ENCODE measurements at regions not wholly inside any gene's neighbourhood (a gene's known extent, or its start where the extent isn't known, plus 50 kb on each side); places are given as distances from the start of the nearest gene placed in this dataset.

DNA sequence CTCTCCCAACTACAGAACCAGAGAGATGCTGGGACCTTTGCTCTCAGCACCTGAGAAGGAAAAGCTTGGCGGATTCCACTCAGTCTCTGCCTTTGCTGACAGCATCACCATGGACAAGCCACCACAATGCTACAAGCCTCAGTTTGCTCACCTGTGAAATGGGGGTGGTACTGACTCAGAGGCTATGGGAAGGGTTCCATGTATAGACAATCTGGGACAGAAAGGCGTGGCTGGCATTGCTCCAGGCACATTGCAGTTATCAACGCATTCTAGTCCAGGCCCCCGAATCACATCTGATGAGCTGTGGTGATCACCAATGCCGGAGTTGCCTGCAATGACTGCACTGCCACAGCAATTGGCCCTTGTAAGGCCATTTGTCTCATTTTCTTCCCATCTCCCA, 72.6 kb downstream of the ISX start:
- no peak overlapping the region for H3K4me3 ChIP-seq
- H3K9me3 ChIP-seq = no peaks in the 10 kb centered on the region
- H3K4me1 ChIP-seq (ENCODE audit: low read depth) = peaks cover 16% of the 10 kb centered on the region
- peak in 2 of 3 donors; percentile 54 to 60 for DNase-seq
- intact Hi-C loops (cut with DNase I, micrococcal nuclease) = loop anchor here in 1 of 2 donors (10.0 kb wide), 1 partner anchor 94 kb away; no protein-coding TSS in a partner anchor
- H3K36me3 ChIP-seq (ENCODE audit: low read depth) = no peaks in the 10 kb centered on the region
- TF ChIP-seq, protein P1, sequence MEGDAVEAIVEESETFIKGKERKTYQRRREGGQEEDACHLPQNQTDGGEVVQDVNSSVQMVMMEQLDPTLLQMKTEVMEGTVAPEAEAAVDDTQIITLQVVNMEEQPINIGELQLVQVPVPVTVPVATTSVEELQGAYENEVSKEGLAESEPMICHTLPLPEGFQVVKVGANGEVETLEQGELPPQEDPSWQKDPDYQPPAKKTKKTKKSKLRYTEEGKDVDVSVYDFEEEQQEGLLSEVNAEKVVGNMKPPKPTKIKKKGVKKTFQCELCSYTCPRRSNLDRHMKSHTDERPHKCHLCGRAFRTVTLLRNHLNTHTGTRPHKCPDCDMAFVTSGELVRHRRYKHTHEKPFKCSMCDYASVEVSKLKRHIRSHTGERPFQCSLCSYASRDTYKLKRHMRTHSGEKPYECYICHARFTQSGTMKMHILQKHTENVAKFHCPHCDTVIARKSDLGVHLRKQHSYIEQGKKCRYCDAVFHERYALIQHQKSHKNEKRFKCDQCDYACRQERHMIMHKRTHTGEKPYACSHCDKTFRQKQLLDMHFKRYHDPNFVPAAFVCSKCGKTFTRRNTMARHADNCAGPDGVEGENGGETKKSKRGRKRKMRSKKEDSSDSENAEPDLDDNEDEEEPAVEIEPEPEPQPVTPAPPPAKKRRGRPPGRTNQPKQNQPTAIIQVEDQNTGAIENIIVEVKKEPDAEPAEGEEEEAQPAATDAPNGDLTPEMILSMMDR (IDR thresholded peaks at IDR 0.05) = no peak
- no peak for ATAC-seq

DNA sequence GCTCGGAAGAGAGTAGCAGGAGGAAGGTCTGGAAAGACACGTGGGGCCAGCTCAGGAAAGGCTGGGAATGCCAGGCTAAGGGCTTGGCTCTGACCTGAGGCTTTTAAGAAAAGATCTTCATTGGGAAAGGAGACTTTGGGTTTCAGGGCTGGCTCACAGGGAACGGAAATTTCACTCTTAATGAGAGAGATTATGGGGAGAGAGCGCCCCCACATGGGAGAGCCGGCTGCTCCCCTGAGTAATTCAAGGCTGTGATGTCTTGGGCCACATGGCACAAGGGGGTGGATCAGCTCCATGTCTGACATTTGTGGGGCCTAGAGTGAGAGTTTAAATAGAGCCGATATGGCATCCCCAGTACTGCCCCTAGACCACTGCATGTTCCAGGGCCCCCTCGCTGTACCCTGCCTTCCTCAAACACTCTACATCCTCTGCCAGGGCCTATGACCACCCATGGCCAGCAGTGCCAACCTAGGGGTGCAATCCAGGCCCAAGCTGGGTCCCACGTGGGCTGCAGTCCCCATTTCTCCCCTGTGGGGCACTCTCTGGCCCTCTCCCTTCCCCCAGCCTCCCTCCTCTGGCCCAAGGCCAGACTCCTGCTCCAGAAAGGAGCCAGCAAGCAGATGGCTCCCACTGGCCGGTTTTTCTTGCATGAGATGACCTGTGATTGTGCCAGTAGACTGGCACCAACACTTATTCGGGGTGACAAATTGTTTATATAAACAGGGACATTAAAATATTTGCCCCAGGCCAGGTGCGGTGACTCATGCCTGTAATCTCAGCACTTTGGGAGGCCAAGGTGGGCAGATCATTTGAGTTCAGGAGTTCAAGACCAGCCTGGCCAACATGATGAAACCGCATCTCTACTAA, 75.2 kb downstream of the ISX start:
- peak in 2 of 3 donors; percentile 79 to 91 for DNase-seq

DNA sequence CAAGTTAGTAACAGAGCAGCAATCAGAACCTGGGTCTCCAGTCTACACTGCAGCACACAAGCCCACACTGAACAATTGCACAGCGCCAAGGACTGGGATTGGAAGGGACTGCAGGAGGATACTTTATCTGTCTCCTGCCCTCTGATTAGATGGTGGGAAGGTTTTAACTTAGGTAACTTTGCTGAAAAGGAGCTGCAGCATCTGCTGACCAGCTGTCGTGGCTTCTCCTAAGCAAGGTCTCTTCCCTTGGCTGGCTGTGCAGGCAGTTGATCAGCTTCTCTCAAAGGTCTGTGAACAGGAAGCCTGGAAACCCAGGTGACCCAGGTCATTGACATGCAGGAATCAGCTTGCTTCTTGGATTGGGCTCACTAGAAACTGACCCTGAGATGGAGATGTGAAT, 82.4 kb downstream of the ISX start:
- DNase-seq = no peak
- Histone ChIP-seq H3K36me3 (ENCODE audit: low read depth) (no peaks in the 10 kb centered on the region), H3K9me3 (no peaks in the 10 kb centered on the region), H3K4me3 (no peak overlapping the region), H3K4me1 (ENCODE audit: low read depth) (no peaks in the 10 kb centered on the region)
- TF ChIP-seq, protein P1 (IDR thresholded peaks at IDR 0.05) = no peak
- intact Hi-C loops (cut with DNase I, micrococcal nuclease) = no loop called here
- ATAC-seq = no peak

More for the DNA sequence above, 75.2 kb downstream of the ISX start:
- ATAC-seq = peak; percentile 86
- Histone ChIP-seq H3K4me3 (no peak overlapping the region), H3K9me3 (no peaks in the 10 kb centered on the region), H3K4me1 (ENCODE audit: low read depth) (peaks cover 3% of the 10 kb centered on the region), H3K36me3 (ENCODE audit: low read depth) (no peaks in the 10 kb centered on the region)
- intact Hi-C loops (cut with DNase I, micrococcal nuclease) = no loop called here
- TF ChIP-seq, protein P1 (IDR thresholded peaks at IDR 0.05) = peak; percentile 33

DNA sequence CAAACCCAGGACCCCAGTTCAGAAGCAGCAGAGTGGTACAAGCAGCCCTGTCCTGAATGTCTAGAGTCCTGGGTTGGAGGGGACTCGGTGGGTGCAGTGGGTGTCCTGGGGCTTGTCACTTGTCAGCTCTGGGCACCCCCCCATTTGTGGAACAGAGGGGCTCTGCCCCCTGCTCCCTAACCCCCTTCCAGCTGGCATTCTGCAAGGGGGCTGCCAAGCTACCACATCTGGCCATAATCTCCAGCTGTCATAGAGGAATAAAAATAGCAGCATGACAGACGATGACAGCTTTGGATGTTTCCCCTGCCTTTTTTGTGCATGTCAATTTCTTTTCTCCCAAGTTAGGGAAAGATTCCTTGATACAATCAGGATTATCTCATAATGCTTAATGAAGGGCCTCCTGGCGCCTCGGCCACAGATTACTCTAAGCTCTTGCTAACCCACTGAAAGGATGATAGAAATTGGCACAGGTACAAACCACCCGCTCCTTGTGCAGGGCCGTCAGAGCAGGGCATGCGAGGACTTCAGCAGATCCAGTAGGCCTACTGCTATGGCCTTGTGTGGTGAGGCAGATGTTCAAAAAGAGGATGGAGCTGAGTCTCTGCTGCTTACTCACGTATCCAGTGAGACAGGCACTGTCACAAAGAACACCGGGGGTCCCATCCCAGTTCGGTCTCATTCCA, 83.0 kb downstream of the ISX start:
- ATAC-seq (no peak), DNase-seq (no peak)
- intact Hi-C loops (cut with DNase I, micrococcal nuclease) = no loop called here
- Histone ChIP-seq H3K9me3 (no peaks in the 10 kb centered on the region), H3K36me3 (ENCODE audit: low read depth) (no peaks in the 10 kb centered on the region), H3K4me1 (ENCODE audit: low read depth) (no peaks in the 10 kb centered on the region), H3K4me3 (no peak overlapping the region)
- TF ChIP-seq, protein P1 (IDR thresholded peaks at IDR 0.05) = no peak

DNA sequence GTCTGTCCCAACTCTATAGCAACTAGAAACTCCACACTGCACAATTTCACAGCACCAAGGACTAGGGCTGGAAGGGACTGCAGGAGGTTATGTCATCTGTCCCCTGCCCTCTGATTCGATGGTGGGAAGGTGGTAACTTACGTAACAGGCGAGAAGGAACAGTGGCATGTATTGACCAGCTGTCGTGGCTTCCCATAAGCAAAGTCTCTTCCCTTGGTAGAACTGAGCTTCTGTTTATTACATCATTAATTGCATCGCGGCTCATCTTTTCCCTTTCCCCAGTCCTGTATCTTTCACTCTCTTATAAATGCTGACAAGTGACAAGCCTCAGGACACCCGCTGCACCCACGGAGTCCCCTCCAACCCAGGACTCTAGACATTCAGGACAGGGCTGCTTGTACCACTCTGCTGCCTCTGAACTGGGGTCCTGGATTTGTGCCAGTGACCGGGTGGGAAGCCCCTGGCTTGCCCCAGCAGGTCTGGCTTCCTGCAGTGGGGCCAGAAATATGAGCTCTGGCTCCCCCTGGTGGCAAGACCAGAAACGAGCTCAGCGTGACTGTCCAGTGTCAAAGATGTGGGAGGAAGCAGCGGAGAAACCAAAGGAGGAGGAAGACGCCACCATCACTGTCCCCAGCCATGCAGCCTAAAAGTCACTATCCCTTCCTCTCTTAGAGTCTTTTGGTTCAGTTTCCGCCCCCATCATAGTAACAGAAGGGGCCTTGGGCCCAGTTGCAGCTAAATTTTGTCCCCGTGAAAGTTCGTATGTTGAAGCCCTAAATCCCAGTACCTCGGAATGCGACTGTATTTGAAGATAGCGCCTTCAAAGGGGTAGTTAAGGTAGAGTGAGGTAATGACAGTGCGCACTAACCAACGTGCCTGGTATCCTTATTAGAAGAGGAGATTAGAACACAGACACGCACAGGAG, 84.5 kb downstream of the ISX start:
- TF ChIP-seq, protein P1 (IDR thresholded peaks at IDR 0.05) = peak; percentile 45
- H3K4me1 ChIP-seq (ENCODE audit: low read depth) = no peaks in the 10 kb centered on the region
- DNase-seq = peak in 2 of 3 donors; percentile 81 to 86
- intact Hi-C loops (cut with DNase I, micrococcal nuclease) = loop anchor here in 1 of 2 donors (10.0 kb wide), 1 partner anchor 736 kb away; no protein-coding TSS in a partner anchor
- no peaks in the 10 kb centered on the region for H3K9me3 ChIP-seq
- no peaks in the 10 kb centered on the region for H3K36me3 ChIP-seq (ENCODE audit: low read depth)
- no peak overlapping the region for H3K4me3 ChIP-seq
- ATAC-seq = peak; percentile 79

Data from mucosa of descending colon (tissue), 3 donors.